GDM1 (cell line): ENCODE measurements at regions not wholly inside any gene's neighbourhood (a gene's known extent, or its start where the extent isn't known, plus 50 kb on each side); places are given as distances from the start of the nearest gene placed in this dataset.
"Not testable (repeated sequence)": the region's sequence is repeated elsewhere in the genome, so short reads cannot be mapped to it uniquely, and the experiment has no call there.

Source experiments
- DNase-seq: peaks from one replicate; lab custom pipeline; 2025; lab: John Stamatoyannopoulos, UW

DNA sequence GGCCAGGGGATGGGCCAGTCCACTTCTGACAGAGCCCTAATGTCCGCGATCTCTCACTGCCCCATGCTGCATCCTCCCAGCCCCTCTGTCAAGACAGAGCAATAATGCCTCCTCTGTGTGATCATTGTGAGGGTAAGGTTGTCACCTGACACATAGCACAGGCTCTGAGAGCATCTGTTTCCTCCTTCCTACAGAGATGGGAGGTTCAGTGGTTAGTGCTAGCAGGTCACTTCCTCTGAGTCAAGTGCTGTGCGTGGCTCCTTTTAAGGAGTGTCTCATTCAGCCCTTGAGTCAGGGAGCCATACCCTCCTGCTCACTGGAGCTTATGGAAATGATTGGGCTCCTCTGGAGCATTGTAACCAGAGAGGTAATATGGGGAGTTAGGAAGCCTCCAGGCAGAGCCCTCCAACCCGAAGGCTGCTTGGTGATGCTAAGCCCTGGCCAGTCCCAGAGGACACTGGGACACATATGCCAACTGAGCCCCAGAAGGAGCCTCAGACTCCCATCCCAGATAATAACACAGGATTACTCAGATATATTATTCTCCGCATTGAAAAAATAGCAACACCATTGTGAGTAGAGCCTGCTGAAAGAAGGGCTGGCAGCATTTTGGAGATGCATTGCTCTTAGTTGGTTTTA is 189.0 kb downstream of the GALNT1 start:
- no peak for DNase-seq

DNA sequence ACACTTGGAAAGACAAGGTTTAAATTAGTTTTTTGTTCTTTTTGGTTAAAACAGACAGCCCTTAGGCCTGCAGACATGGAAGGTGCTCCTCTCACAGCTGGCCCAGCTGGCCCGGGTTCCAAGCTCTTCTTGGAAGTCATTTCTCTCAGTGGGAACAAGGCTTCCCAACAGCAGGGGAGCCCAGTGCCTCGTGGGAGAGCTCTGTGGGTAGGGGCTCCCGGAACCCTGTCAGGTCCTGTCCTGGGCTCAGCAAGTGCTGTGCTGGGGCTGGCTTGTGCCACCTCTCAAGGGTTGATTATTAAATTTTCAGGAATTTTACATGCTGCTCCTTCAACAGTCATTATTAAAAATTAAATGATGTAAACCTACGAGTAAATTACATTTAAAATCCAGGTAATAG is 189.6 kb downstream of the GALNT1 start:
- no peak for DNase-seq

DNA sequence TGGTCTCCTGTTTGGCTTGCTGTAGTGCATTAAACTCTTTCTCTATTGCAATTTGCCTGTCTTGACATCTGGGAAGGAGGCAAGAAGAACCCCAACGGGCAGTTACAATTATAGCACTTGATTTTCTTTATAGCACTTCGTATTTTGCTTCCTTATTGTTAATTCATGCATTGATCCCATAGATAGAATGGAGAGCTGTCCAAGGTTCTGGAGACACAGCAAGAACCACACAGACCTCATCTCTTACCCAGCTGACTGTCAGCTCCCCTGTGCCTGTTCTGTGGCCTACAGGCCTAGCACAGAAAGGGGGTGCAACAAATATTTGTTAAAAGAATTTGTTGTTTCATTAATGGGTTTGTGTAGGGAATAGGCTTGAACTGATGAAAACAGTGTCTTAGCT is 194.3 kb downstream of the GALNT1 start:
- no peak for DNase-seq

DNA sequence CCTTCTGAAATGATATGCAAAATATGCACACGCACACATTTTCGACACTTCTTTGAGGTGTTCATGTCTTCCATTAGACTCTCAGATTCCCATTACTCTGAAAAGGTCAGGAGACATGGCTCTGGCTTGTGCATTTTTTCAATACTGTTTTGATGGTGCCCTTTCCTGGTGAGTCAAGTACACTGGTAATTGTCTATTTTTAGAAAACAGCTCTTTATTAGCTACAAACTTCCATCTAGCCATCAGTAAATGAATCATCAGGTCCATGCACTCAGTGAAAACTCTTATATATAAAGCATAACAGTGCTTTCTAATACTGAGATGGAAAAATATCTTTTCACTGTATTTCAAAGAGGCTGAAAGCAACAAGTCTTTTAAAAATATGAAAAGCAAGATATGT is 194.9 kb downstream of the GALNT1 start:
- DNase-seq, result no peak

DNA sequence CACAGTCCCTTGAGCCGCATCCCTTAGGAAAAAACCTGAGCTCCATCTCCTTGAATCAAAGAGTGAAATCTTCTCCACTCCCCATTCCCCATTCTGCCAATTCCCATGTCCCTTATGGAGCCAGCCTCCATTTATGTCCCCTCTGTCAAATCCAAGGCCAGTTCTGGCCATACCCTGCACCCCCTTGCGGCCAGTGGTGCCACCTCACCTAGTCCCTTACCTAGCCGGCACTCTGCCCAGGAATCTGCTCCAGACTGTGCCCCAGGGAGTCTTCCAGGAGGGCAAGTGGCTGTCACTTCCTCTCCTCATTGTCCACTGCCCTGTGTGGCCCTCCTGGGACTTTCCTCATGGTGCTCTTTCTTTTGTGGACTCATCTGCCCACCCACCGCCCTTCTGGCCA is 195.4 kb upstream of the RMP24 start:
- DNase-seq, result no peak

DNA sequence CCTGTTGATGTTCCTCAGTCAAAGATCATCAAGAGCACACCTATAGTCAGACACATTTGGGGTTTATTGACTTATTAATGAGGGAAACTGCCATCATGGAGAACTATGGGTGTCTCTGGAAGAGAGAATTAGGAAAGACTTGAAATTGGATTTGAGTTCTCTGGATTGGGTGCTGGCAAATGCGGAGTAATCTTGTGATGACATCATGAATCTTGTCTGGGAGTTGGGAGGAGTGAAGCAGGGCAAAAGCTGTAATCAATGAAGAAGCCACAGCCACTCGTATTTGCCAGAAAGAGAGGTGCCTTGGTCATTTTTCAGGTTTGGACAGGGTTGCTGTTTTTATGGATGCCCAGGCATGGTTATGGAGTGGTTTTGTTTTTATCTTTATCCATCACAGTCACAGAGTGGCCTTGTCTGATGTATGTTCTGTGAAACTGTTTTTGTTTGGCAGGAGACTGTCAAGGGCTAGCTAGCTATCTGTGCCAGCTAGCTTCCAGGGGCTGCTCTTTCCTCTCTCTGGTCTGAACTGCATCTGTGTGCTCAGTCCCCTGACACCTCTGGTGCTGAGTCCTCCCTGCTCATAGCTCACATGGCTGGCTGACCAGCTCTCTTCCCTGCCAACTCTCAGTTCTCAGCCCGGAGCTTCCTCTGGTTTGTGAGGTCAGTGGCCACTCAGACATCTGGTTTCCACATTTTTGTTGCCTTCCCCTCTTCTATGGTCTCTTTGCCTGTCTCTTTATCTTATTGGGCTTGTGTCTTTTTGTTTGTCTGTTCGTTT is 193.4 kb upstream of the RMP24 start:
- DNase-seq, result no peak

DNA sequence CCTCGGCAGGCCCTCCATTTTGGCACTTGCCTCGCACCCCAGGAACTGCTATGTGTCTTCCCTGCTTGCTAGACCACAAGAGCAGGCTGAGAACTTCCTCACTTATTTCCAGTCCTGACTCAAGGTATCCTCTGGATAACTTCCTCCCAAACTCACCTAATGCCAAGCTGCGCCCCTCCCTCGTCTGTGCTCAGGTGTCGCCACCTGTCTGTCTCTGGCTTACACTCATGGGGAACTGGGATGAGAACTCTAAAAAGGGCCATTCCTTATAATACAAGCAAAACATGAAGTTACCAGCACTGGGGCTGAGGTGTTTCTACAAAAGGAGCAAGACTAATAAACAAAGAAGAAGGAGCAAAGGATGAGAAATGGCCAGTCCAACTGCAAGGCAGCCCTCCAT is 191.5 kb upstream of the RMP24 start:
- no peak for DNase-seq

DNA sequence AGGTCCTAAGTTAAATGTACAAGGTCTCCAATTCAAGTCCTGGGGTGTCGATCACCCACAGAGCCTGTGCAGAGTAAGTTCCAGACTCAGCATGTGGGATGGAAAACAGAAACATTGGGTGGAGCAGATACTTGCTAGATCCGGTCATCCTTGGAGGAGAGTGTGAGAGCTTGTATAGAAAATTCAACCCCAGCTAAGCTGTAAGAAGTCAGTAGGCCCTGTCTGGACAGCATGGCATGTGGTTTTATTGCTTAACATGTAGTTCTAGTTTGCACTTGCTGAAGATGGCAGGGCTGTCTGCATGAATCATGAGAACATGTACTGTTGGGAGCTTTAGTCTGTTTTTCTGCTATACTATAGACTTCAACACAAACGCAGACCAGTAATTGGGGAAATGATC is 189.6 kb upstream of the RMP24 start:
- no peak for DNase-seq

DNA sequence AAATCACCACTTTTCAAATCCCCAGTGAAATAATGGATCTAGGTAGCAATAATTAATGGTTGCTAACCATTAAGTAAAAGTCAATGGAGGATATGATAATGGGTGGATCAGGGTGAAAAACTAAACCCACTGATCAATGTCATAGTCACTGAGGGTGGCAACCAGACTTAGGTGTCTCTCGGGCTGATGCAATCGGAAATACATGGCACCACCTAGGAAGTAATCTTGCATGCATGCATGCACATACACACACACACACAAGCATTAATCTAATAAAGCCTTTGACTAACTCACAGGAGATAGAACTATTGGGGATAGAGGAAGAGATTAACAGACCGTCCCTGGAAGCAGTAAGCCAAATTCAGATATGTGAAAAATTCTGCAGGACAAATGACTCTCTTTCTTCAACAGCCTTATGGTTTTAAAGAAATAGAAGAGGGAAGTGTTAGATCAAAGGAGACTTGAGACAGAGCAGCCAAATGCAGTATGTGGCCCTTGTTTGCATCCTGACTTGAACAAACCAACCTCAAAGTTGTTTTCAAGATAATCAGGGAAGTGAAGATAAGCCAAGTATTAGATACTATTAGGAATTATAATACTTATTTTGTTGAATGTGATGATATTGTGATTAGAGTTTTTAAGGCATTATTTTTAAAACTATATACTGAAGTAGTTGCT is 186.0 kb upstream of the RMP24 start:
- DNase-seq, result no peak

DNA sequence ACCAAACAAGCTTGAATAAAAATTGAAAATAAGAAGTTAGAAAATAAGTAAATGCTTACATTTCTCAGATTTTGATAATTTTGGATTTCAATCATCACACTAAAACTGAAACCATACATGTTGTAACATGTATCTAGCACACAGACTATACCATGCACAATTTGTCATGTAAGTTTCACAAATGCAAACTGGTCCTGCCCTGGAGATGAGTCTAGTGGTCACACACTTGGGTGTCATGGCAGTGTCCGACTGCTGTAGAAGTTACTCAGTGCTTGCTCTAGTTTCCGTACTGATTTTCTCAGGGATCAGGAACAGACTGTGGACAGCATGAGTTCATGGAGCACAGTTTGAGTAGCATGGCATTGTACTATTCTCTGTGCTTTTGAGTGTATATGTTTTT is 182.9 kb upstream of the RMP24 start:
- DNase-seq, result no peak

DNA sequence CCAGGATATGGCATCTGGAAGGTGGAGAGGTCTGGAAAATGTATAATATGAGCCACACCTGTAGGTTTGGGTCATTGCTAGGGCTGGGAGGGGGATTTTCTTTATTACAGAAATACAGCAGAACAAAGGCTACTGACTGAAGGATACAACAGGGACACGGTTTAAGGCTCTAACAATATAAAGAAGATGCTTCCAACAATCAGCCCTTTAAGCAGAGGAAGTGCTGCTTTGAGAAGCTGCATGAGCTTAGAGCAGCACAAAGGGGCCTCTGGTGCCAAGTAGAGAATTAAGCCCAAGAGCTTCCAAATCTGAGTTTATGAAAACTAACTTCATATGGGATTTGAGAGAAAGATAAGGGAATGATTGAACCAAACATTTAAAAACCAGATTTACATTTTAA is 174.5 kb upstream of the RMP24 start:
- no peak for DNase-seq

DNA sequence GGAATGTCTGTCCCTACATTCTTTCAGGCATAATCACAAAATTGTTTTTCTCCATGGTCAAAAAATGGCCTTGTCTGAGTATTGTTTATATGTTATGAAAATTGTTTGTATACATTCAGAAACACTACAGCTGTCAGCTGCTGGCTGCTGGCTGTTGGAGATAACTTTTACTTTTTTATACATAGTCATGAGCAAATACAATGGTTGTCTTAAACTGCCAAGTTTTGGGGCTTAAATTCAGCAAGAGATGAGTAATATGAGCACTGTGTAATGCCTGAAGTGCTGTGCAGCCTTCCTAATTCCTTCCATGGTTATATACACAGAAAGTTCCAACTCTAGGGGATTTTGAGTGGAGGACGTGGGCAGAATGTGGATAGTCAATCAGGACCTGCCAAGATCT is 168.9 kb upstream of the RMP24 start:
- DNase-seq, result no peak

DNA sequence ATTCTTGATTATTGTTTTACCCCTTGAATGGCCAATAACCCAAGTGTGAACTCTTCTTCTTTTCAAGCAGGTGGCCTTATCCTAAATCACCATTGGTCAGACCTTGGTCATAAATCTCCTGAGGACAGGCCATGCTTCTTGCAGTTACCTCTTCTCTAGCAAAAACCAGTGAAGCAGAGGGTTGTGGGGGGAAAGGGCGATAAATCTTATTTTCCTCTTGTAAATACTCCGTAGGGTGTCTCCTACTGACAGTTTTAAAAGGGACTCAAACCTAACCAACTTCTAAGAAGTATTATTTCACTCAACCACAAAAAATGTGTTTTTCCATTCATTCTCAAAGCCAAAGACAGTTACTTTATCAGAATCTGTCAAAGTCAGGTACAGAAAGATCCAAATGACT is 168.1 kb upstream of the RMP24 start:
- DNase-seq, result no peak

DNA sequence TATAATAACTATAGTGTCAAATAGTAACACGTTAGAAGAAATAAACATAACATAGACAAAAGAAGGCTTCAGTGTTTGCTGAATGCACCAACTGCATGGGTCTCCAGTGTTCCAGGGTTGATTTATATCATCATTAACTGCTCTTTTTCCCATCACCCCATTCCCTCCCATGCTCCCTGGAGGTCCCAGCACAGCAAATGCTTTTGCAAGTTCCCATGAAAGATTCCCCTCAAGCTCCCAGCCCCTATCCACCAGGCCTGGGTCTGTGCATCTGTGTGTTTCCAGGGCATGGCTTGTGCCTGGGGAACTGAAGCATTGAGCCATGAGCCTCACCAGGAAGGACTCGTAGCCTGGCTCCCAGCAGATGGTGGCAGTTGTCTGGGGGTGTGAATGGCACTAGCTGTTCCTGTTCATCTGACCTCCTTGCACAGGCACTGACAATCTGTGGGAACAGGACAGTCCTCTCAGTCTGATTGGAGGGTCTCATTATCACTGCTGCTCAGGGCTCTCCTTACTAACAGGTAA is 164.6 kb upstream of the RMP24 start:
- no peak for DNase-seq

DNA sequence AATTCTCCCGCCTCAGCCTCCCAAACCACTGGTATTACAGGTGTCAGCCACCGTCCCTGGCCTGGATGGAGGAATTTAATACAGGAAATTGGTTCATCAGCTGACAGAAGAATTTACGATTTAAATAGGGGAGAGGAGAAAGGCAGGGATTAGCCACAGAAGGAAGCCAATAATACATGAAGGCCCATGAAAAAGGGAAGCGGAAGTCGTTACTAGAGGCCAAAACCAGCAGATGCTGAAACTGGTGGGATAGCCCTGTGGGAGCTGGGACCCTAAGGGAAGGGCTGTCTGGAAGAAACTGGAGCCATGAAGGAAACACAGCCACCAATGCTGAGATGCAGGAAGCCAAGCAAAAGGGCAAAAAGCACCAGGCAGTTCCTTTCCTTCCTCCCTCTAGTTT is 163.7 kb upstream of the RMP24 start:
- DNase-seq, result no peak

DNA sequence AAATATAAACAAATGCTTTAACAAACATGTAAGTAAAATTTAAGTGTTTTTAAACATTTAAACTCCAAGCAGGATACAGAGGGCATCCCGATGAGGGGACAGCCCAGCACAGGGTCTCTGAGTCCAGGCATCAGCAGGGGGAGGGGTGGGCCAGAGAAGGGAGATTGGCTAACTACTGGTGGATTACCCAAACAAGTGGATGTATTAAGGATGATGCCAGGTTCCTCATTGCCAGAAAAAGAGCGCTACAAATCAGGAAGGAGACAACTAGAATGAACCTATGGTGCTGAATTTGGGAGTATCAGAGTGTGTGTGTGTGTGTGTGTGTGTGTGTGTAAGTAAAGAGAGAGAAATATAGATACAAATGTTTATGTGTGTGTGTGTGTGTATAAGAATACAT is 162.0 kb upstream of the RMP24 start:
- DNase-seq, result no peak

DNA sequence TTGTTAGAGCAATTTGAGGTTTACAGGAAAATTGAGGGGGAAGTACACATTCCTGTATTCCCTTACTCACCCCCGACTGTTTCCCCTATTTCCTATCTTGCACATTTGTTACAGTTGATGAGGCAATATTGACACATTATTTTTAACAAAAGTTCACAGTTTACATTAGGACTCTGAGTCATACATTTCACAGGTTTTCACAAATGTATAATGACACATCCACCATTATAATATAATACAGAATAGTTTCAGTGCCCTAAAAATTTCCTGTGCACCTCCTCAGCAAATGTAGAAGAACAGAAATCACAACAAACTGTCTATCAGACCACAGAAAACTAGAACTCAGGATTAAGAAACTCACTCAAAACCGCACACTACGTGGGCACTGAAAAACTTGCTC is 160.6 kb upstream of the RMP24 start:
- no peak for DNase-seq

DNA sequence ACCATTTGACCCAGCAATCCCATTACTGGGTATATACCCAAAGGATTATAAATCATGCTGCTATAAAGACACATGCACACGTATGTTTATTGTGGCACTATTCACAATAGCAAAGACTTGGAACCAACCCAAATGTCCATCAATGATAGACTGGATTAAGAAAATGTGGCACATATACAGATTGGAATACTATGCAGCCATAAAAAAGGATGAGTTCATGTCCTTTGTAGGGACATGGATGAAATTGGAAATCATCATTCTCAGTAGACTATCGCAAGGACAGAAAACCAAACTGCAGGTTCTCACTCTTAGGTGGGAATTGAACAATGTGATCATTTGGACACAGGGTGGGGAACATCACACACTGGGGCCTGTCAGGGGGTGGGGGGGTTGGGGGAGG is 157.5 kb upstream of the RMP24 start:
- not testable (repeated sequence) for DNase-seq

DNA sequence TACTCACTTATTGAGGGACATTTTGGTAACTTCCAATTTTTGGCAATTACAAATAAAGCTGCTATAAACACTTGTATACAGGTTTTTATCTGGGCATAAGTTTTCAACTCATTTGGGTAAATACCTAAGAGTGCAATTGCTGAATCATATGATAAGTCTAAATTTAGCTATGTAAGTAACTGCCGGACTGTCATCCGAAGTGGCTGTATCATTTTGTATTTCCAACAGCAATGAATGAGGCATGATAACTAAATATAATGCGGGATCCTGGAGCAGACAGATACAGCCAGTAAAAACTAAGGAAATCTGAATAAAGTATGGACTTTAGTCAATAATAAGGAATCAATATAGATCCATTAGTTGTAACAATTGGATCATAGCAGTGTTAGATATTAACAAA is 156.5 kb upstream of the RMP24 start:
- DNase-seq, result no peak

DNA sequence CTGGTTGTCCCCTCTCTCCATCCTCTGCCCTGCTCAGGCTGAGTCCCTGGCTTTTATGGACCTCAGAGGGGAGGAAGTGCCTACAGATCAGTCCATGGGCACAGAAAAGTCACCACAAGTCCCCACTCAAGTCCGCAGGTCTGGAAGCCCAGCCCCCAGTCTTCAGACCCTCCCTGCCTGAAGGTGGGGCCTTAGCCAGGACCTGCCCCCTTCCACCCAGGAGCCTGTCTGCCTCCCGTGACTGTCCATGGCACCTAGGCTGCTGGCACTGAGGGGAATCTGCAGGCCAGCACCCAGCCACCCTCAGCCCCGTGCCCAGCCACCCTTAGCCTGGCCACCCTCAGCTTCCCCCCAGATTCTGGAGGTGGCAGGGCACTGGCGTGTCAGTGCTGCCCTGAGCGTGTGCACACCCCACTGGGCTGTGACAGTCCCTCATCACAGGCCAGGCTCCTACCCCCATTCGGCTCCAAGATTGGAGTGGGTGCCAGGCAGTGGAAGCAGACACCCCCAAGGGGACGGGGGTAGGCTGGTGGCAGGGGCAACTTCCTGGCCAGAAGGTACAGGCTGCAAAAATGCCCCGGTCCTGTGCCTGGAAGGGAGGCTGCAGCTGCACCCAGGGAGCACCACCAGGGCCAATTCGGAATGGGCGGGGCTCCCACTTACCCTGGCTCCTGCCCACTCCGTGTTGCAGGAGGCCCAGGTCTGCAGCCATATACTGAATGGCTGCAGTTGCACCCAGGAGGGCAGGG is 154.7 kb upstream of the RMP24 start:
- DNase-seq, result no peak

DNA sequence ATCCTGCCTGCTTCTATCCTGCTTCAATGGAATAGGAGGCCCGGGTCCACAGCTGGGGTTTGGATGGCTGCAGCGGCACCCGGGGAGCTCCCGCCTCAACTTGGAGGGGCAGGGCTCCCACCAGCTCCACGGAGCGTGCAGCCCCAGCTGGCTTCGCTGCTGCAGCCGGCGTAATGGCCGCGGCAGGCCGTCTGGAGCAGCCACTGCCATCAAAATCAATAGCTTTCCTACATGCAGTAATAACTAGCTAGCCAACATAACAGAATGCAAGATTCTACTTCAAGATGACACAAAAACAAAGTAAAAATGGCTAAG is 154.2 kb upstream of the RMP24 start:
- DNase-seq, result no peak

DNA sequence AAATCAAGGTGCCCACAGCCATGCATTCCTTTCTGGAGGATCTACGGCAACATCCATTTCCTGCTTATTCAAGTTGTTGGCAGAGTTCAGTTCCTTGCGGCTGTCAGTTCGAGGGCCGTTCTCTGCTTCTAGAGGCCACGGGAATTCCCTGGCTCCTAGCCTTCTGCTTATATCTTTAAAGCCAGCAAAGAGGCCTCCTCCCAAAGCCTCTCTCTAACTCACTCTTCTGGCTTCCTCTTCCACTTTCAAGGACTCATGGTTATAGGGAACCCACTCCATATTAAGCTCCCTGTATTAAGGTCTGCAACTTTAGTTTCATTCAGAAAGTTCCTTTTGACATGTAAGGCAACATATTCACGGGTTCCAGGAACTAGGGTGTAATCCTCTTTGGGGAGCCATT is 150.1 kb upstream of the RMP24 start:
- no peak for DNase-seq

DNA sequence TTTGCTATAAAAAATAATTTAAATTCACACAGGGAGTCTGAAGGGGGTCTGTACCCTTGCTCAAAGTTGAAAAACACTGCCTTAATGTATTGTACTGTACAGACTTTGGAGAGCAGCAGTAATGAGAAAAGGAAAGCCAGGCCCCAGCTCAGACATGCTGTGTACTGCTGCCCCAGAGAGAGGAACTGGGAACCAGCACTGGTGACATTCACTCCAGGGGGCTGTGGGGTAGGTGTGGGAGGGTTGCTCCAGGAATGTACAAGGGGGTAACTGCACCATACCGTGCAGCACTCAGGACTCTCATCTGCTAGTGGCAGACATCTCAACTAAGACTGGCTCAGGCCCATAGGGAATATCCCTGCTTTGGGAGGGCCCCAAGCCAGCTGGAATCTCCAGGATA is 146.0 kb upstream of the RMP24 start:
- no peak for DNase-seq
